Anterior cingulate cortex (tissue), 58 donors: ENCODE measurements at regions not wholly inside any gene's neighbourhood (a gene's known extent, or its start where the extent isn't known, plus 50 kb on each side); places are given as distances from the start of the nearest gene placed in this dataset.
"Not testable (repeated sequence)": the region's sequence is repeated elsewhere in the genome, so short reads cannot be mapped to it uniquely, and the experiment has no call there.

ENCODE experiments used
- DNase-seq, 58 donors: peaks; one replicate each; lab custom pipeline; 2025; lab: John Stamatoyannopoulos, UW

DNA sequence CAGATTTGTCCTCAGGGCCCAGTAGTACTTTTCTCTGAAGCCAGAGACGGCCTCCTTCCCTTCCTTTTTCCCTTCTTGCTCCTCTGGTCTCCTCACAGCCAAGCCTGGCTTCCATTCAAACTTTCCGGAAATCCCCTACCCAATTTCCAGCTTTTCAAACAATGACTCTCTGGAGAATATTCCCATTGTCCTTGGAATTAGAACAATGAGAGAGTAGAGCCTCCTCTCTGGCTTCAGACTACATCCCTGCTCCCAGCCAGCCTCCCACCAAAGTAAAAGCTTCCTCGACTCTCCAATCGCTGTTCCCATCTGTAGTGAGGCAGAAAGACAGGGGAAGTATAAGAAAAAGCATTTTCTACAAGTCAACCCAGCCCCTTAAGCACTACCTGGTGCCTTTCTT, 77.7 kb upstream of the SOX13 start:
- DNase-seq: peak in 3 of 58 donors; percentile 9 to 34 (median 15)

DNA sequence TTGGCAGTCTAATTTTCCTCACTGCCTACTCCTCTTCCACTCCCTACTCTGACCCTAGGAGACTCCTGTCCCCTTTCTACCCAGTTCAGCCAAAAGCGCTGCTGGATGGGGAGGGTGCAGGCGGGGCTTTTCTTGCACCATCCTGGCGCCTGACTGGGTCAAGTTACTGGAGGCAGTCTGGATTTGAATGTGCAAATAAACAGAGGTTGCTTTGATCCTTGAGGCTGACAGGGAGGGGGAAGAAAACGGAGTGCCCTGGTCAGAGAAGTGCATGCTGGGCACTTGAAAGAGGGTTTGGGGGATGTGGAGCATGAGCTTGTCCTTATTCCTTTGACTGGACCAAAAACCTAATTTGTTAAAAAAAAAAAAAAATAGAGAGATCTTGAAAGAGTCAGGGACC, 76.8 kb upstream of the SOX13 start:
- peak in 47 of 58 donors; percentile 3 to 82 (median 37) for DNase-seq

DNA sequence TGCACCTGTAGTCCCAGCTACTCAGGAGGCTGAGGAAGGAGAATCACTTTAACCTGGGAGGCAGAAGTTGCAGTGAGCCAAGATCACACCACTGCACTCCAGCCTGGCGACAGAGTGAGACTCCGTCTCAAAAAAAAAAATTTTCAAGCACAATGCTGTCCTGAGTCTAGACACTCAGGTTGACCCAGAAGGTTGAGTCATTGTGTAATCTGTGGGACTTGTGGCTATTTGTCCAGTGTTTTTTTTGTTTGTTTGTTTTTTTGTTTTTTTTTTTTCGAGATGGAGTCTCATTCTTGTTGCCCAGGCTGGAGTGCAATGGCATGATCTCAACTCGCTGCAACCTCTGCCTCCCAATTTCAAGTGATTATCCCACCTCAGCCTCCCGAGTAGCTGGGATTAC, 74.3 kb upstream of the SOX13 start:
- not testable (repeated sequence) for DNase-seq

DNA sequence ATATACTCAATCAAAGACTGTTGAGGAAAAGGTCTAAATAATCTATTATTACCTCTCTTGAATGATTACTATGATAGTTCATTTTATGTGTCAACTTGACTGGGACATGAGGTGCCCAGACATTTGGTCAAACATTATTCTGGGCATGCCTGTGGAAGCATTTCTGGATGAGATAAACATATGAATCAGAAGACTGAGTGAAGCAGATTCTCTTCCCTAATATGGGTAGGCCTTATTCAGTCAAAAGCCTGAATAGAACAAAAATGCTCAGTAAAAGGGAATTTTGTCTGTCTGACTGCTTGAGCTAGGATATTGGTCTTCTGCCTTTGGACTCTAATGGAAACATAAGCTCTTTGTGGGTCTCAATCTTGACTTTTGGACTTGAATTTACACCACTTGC, 73.3 kb upstream of the SOX13 start:
- DNase-seq: no peak

DNA sequence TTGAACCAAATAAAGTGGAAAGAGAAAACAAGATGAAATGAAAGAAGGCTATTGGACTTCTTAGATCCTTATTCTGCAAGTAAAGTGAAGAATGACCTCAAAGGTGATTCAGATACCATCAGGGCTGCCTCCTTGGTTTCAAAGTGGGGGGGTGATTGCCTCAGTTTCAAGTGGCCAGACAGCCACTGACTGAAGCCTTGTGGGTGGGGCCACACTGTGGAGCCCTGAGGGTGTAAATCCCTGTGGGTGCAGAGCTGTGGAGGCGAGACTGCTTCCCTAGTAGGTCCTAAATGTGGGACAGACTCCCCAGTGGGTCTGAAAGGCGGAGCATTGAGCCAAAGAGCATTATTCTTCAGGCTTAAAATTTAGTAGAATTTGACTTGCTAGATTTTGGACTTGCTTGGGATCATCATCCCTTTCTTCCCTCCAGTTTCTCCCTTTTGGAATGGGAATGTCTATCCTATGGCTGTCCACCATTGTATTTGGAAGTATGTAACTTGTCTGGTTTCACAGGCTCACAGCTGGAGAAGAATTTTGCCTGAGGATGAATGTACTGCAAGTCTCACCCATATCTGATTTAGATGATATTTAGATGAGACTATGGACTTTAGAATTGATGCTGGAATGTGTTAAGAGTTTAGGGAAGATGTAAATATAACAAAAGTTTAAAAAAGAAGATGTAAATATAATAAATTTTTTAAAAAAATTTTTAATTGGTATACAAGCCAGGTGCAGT, 71.6 kb upstream of the SOX13 start:
- no peak for DNase-seq

DNA sequence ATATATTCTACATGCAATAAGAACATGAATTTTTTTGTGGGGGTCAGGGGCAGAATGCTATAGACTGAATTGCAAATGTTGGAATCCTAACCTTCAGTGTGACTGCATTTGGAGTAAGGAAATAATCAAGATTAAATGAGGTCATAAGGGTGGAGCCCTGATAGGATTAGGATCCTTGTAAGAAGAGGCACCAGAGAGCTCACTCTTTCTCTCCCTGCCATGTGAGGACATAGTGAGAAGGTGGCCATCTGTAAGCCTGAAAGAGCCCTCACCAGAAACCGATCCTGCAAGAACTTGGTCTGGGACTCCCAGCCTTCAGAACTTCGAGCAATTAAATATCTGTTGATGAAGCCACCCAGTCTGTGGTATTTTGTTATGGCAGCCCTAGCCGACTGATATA, 70.3 kb upstream of the SOX13 start:
- DNase-seq: no peak

DNA sequence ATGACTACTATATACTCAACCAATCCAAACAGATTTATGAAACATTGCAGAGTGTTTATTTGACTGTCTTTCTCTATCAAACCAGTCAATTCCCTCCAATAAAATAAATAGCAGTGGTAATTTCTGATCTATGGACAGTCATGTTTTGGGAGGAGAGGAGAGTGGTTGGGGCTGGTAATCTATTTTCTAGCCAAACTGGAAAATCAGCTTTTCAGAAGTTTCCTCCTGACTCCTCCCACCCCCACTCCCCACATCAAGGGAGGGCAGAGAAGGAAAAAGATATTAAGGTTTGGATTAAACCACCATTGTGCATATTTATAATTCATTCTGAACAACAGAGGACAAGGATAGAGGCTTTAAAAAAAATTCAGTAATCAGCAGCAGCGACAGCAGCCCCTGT, 69.4 kb upstream of the SOX13 start:
- DNase-seq: no peak

DNA sequence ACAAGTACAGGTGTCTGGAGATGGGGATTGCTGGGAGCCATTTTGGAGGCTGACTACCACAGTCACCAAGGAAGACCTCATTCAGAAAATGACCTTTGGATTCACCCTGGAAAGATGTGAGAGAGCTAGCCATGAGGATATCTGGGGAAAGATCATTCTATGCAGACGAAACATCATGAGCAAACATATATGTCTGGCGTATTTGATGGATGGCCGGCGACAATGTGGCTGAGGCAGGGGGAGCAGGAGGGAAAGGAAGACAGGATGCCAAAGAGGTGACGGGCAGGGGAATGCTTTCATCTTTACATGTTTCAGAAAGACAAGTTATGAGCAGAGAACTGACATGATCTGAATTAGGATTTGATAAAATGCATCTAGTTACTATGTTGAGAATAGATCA, 61.5 kb upstream of the SOX13 start:
- no peak for DNase-seq

DNA sequence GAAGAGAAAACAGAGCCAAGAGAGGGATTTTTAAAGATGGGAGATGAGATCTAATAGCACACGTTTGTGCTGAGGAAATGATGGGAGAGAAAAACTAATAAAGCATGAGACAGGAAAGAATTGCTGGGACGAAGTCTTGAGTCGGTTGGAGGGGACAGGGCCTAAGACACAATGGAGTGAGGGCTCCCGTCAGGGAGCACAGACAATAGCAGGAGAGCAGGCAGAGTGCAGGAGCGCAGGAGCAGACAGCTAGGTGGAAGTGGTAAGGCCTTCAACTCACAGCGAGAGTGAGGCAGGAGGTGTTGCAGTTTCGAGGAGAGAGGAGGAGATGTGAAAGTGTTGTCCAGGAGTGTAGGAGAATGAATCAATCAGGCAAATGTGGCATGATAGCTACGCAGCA, 59.9 kb upstream of the SOX13 start:
- DNase-seq: no peak

DNA sequence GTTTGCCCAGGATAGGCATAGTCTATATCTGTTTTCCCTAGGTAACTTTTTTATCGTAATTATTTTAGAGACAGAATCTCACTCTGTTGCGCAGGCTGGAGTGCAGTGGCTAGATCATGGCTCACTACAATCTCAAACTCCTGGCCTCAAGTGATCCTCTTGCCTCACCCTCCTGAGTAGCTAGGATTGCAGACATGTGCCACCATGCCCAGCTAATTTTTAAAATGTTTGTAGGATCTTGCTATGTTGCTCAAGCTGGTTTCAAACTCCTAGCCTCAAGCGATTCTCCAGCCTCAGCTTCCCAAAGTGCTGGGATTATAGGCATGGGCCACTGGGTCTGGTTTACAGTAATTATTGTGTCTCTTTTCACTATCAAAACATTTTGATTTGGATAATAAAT, 58.6 kb upstream of the SOX13 start:
- DNase-seq: no peak

DNA sequence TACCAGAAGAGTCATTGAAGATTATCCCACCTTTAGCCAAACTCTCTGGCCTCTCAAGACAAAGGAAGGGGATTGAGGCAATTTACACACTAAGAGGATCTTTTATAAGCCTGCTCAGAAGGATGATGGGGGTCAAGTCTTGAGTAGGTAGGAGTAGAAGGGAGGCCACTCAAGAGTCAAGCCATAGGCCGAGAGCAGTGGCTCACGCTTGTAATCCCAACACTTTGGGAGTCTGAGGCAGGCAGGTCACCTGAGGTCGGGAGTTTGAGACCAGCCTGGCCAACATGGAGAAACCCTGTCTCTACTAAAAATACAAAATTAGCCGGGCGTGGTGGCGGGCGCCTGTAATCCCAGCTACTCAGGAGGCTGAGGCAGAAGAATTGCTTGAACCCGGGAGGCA, 58.0 kb upstream of the SOX13 start:
- not testable (repeated sequence) for DNase-seq

DNA sequence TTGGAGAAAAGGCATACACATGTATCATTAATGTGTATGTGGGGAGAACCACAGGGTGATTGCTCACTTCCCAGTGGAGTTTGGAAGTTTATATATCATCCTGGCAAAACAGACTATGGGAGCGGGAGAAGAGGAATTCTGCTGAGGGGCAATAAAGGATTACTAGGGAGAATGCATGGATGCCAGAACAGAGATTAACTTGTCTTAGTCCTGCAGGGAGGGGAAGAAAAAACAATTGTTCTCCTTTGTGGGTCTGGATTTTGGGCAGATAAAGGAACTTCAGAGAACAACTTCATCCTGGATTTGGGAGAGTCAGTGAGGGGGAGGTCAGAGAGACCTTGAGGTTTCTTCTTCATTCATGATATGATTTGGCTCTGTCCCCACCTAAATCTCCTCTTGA, 55.9 kb upstream of the SOX13 start:
- DNase-seq: no peak

DNA sequence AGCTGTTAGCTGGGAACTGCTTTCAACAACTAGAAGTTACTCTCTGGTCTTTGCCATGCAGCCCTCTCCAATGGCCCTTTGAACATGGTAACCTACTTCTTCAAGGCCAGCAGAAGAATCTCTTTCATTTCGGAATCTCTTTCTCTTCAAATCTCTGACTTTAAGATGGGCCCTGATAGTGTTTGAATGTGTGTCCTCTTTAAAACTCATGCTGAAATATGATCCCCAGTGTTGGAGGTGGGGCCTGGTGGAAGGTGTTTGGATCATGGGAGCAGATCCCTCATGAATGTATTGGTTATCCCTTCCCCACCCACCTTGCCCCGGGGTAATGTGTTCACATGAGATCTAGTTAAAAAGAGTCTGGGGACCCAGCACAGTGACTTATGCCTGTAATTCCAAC, 54.5 kb upstream of the SOX13 start:
- DNase-seq: no peak
